DND-41 (cell line): ENCODE measurements at regions not wholly inside any gene's neighbourhood (a gene's known extent, or its start where the extent isn't known, plus 50 kb on each side); places are given as distances from the start of the nearest gene placed in this dataset.

Source experiments
- EZH2 ChIP-seq: IDR thresholded peaks from 3 replicates; pipeline ENCODE4 v1.6.1; 2012; ENCODE audit warnings: borderline replicate concordance, low read depth, mild to moderate bottlenecking, moderate library complexity, low read length, inconsistent platforms; ENCODE audit not compliant: severe bottlenecking
- TF ChIP-seq, protein P1 (sequence below): IDR thresholded peaks from 2 replicates; pipeline ENCODE4 v1.5.1; 2012; ENCODE audit warnings: borderline replicate concordance, low read length, moderate library complexity, mild to moderate bottlenecking; ENCODE audit not compliant: poor library complexity, severe bottlenecking; ENCODE audit errors: extremely low read depth

DNA sequence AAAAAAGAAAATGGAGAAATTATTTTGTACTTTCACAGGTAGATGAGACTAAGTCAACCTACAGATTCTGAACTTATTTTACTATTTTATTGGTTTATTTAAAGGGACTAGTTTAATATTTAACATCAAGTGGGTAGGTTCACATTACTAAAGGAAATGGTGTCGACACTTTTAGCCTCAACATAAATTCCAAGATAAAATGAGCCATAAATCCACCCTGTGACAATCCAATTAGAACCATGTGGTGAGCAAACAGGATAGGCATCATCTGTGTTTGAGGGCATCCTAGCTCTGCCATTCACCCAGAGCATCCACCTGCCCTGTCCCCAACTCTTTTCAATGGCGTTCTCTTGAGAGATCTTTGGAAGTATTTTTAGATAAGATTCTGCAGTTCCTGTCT is 92.8 kb upstream of the PMFBP1 start:
- TF ChIP-seq, protein P1, sequence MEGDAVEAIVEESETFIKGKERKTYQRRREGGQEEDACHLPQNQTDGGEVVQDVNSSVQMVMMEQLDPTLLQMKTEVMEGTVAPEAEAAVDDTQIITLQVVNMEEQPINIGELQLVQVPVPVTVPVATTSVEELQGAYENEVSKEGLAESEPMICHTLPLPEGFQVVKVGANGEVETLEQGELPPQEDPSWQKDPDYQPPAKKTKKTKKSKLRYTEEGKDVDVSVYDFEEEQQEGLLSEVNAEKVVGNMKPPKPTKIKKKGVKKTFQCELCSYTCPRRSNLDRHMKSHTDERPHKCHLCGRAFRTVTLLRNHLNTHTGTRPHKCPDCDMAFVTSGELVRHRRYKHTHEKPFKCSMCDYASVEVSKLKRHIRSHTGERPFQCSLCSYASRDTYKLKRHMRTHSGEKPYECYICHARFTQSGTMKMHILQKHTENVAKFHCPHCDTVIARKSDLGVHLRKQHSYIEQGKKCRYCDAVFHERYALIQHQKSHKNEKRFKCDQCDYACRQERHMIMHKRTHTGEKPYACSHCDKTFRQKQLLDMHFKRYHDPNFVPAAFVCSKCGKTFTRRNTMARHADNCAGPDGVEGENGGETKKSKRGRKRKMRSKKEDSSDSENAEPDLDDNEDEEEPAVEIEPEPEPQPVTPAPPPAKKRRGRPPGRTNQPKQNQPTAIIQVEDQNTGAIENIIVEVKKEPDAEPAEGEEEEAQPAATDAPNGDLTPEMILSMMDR, result no peak
- no peak for TF ChIP-seq EZH2
